OCI-LY7 (cell line): ENCODE measurements at regions not wholly inside any gene's neighbourhood (a gene's known extent, or its start where the extent isn't known, plus 50 kb on each side); places are given as distances from the start of the nearest gene placed in this dataset.

Source experiments
- CTCF ChIP-seq: fragments of 200-600 bp; sonication (generic); conservative IDR thresholded peaks from 2 replicates; pipeline ENCODE4 v1.5.1; 2014; ENCODE audit warnings: mild to moderate bottlenecking, antibody characterized with exemption, low read length, moderate library complexity, mixed read lengths
- EZH2phosphoT487 ChIP-seq: fragments of 200-600 bp; sonication (generic); IDR thresholded peaks from 2 replicates; pipeline ENCODE4 v1.6.1; 2018; ENCODE audit warnings: low read depth, borderline replicate concordance, mild to moderate bottlenecking, mixed run types, antibody characterized with exemption, low read length, moderate library complexity, mixed read lengths

DNA sequence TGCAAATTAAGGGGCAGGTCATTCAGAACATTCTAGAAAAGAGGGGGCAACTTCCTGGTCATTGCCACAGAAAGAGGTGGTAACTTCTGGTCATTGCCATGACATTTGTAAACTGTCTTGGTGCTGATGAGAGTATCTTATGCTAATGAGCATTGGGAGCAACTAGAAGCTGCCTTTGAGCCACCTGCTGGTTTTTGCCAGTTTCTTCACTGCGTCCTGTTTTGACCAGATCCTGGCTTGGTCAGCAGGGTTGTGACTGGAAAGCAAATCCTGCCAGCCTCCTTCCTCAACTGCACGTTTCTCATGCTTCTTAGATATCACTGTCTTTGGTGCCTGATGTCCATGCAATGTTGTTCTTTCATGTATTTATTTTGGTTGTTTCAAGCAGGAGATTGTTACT lies 53.2 kb upstream of the SPATA31C2 start:
- TF ChIP-seq CTCF, result no peak
- no peak for TF ChIP-seq EZH2phosphoT487
